NCI-H345 treated with DMSO at 0.1 percent for 48 hours (cell line): ENCODE measurements at regions not wholly inside any gene's neighbourhood (a gene's known extent, or its start where the extent isn't known, plus 50 kb on each side); places are given as distances from the start of the nearest gene placed in this dataset.
A peak's percentile ranks its signal among the peaks of the same experiment; 100 is the strongest.
"Not testable (repeated sequence)": the region's sequence is repeated elsewhere in the genome, so short reads cannot be mapped to it uniquely, and the experiment has no call there.

Experiments
- DNase-seq: peaks from one replicate; lab custom pipeline; 2025; ENCODE audit not compliant: unreplicated experiment; lab: John Stamatoyannopoulos, UW

GRCh38 chr7:68914006-68914405 is 684.3 kb upstream of the AUTS2 start:
- no peak for DNase-seq

- DNase-seq: no peak
Measured at GRCh38 chr7:68917041-68917651, 681.1 kb upstream of the AUTS2 start.

- no peak for DNase-seq
Measured at GRCh38 chr7:68918621-68919020, 679.7 kb upstream of the AUTS2 start.

GRCh38 chr7:68922850-68923249 is 675.4 kb upstream of the AUTS2 start:
- no peak for DNase-seq

- peak; percentile 69 for DNase-seq
Measured at GRCh38 chr7:68925241-68925640, 673.0 kb upstream of the AUTS2 start.

GRCh38 chr7:68929781-68930261 is 668.5 kb upstream of the AUTS2 start:
- DNase-seq: no peak

GRCh38 chr7:68936471-68937035 is 661.7 kb upstream of the AUTS2 start:
- DNase-seq: no peak

- DNase-seq: no peak
Measured at GRCh38 chr7:68938151-68938550, 660.1 kb upstream of the AUTS2 start.

GRCh38 chr7:68943786-68944185 is 654.5 kb upstream of the AUTS2 start:
- no peak for DNase-seq

- DNase-seq: no peak
Measured at GRCh38 chr7:68955656-68956055, 642.6 kb upstream of the AUTS2 start.

- no peak for DNase-seq
Measured at GRCh38 chr7:68958571-68958970, 639.7 kb upstream of the AUTS2 start.

GRCh38 chr7:68963552-68963951 is 634.7 kb upstream of the AUTS2 start:
- no peak for DNase-seq

GRCh38 chr7:68964060-68964459 is 634.2 kb upstream of the AUTS2 start:
- no peak for DNase-seq

- DNase-seq: no peak
Measured at GRCh38 chr7:68965351-68965750, 632.9 kb upstream of the AUTS2 start.

- DNase-seq: no peak
Measured at GRCh38 chr7:68967598-68967997, 630.7 kb upstream of the AUTS2 start.

- DNase-seq: no peak
Measured at GRCh38 chr7:68969571-68969970, 628.7 kb upstream of the AUTS2 start.

GRCh38 chr7:68971634-68972340 is 626.5 kb upstream of the AUTS2 start:
- DNase-seq: no peak

GRCh38 chr7:68977385-68978055 is 620.8 kb upstream of the AUTS2 start:
- peak; percentile 83 for DNase-seq

GRCh38 chr7:68978710-68979109 is 619.6 kb upstream of the AUTS2 start:
- no peak for DNase-seq

GRCh38 chr7:68980011-68980410 is 618.3 kb upstream of the AUTS2 start:
- no peak for DNase-seq

- DNase-seq: not testable (repeated sequence)
Measured at GRCh38 chr7:68980432-68980831, 617.8 kb upstream of the AUTS2 start.

- DNase-seq: no peak
Measured at GRCh38 chr7:68984306-68984705, 614.0 kb upstream of the AUTS2 start.
